GM12891 (cell line): ENCODE measurements at regions not wholly inside any gene's neighbourhood (a gene's known extent, or its start where the extent isn't known, plus 50 kb on each side); places are given as distances from the start of the nearest gene placed in this dataset.

ENCODE experiments used
- DNase-seq: peaks from one replicate; pipeline ENCODE4 v3.0.0; 2011; ENCODE audit warnings: low spot score; ENCODE audit not compliant: insufficient read length
- FAIRE-seq: peaks from 2 replicates; lab custom pipeline; 2011; peaks lifted over from hg19 to GRCh38; lab: Jason Lieb, UNC
- PAX5 ChIP-seq: IDR thresholded peaks from 2 replicates; pipeline ENCODE4 v1.6.1; 2011; ENCODE audit warnings: low read length, moderate library complexity, mild to moderate bottlenecking; ENCODE audit not compliant: insufficient read depth, severe bottlenecking
- POLR2A ChIP-seq: IDR thresholded peaks from 2 replicates; pipeline ENCODE4 v1.6.1; 2011; ENCODE audit warnings: low read depth, low read length, control low read depth
- POLR2AphosphoS5 ChIP-seq: IDR thresholded peaks from 2 replicates; pipeline ENCODE4 v1.6.1; 2011; ENCODE audit warnings: low read depth, low read length, control low read depth
- POU2F2 ChIP-seq: IDR thresholded peaks from 2 replicates; pipeline ENCODE4 v1.6.1; 2011; ENCODE audit warnings: low read depth, mild to moderate bottlenecking, control low read depth, low read length, moderate library complexity
- SPI1 ChIP-seq: IDR thresholded peaks from 2 replicates; pipeline ENCODE4 v1.6.1; 2011; ENCODE audit warnings: low read depth, low read length, control low read depth
- TAF1 ChIP-seq: IDR thresholded peaks from 2 replicates; pipeline ENCODE4 v1.6.1; 2011; ENCODE audit warnings: low read depth, low read length, control low read depth

DNA sequence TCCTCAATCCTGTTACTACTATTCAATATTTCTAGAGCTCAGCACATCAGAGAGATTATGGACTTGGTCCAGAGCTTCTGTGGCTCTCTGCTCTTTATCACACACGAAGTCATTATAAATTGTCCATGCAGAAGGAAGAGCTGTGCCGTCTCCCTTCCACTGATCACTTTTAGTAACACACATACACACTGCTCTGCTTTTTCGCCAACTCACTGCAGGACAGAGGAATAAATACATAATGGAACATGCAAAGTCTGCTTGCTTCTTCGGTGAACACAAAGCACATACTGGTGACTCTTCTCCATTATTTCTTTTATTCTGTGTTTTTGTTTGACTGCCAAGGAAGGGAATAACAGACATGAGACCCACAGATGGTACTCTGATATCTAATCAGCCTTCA is 1000.0 kb upstream of the TENM4 start:
- no peak for FAIRE-seq
- TF ChIP-seq POLR2AphosphoS5 (no peak), SPI1 (no peak), POU2F2 (no peak), POLR2A (no peak), TAF1 (no peak), PAX5 (no peak)

DNA sequence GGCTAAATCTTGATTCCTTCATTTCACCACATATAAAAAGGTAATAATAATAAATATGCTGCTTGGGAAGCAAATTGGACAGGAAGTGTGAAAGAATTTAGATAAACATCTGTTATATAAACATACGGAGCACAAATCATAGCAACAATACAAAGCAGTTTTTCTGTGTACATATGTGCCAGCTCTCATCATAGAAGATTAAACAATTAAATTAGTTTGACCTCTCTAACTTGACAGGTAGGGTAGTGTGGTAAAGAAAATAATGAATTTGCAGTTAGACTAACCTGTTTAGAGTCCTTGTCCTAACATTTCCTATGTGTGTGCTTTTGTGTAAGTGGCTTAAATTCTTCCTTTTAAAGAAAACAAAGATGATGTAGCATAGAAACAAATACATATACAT is 995.7 kb upstream of the TENM4 start:
- FAIRE-seq: no peak
- no peak for TF ChIP-seq SPI1
- no peak for TF ChIP-seq POLR2AphosphoS5
- TF ChIP-seq POLR2A: no peak
- no peak for TF ChIP-seq POU2F2
- TF ChIP-seq TAF1: no peak
- TF ChIP-seq PAX5: no peak
- no peak for DNase-seq

More for the DNA sequence above, 1000.0 kb upstream of the TENM4 start:
- no peak for DNase-seq

DNA sequence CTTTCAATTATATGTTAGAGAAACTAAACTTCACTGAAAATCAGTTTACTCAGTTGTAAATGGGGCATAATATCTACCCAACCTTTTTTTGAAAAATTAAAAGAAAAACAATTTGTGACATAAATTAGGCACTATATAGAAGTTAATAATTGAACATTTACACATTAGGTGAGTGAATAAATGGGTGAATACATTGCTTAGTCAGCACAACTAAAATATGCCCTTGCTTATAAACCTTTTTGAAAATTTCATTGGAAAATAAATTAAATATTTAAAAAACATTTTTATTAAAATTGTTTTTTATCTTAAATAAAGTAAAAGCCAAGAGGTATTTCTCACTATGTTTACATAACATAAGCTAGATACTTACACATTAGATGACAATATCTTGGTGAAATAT is 994.5 kb upstream of the TENM4 start:
- FAIRE-seq (no peak), DNase-seq (no peak)
- TF ChIP-seq POLR2A: no peak
- TF ChIP-seq POLR2AphosphoS5: no peak
- TF ChIP-seq TAF1: no peak
- TF ChIP-seq SPI1: no peak
- TF ChIP-seq PAX5: no peak
- TF ChIP-seq POU2F2: no peak

- no peak for TF ChIP-seq PAX5
- TF ChIP-seq SPI1: no peak
- no peak for TF ChIP-seq TAF1
- no peak for TF ChIP-seq POLR2A
- TF ChIP-seq POLR2AphosphoS5: no peak
- no peak for TF ChIP-seq POU2F2
- no peak for FAIRE-seq
- DNase-seq: no peak
These were observed 991.2 kb upstream of the TENM4 start for GRCh38 chr11:80432057-80432456.

- FAIRE-seq (no peak), DNase-seq (no peak)
- TF ChIP-seq PAX5: no peak
- no peak for TF ChIP-seq POLR2A
- no peak for TF ChIP-seq POU2F2
- TF ChIP-seq POLR2AphosphoS5: no peak
- TF ChIP-seq SPI1: peak; percentile 24; the same call in 1 of the 2 replicates
- TF ChIP-seq TAF1: no peak
These were observed 983.3 kb upstream of the TENM4 start for GRCh38 chr11:80424012-80424695.

DNA sequence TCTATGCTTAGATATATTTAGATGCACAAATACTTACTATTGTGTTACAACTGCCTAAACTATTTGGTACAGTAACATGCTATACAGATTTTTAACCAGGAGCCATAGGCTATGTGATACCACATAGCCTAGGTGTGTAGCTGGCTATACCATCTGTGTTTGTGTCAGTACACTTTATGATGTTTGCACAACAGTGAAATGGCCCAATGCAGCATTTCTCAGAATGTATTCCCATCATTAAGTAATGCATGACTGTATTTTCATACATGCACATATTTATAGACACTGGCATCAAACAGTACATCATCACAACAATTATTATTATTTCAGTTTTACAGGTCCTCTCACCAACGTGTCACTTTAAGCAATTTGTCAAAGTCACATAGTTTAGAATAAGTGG is 979.5 kb upstream of the TENM4 start:
- DNase-seq (no peak), FAIRE-seq (no peak)

GRCh38 chr11:80417681-80418080 is 976.9 kb upstream of the TENM4 start:
- FAIRE-seq: no peak
- DNase-seq: no peak
- TF ChIP-seq POLR2AphosphoS5: no peak
- no peak for TF ChIP-seq PAX5

More for the DNA sequence above, 979.5 kb upstream of the TENM4 start:
- TF ChIP-seq POLR2A: no peak
- TF ChIP-seq TAF1: no peak
- no peak for TF ChIP-seq POLR2AphosphoS5
- no peak for TF ChIP-seq SPI1
- TF ChIP-seq POU2F2: no peak
- no peak for TF ChIP-seq PAX5

DNA sequence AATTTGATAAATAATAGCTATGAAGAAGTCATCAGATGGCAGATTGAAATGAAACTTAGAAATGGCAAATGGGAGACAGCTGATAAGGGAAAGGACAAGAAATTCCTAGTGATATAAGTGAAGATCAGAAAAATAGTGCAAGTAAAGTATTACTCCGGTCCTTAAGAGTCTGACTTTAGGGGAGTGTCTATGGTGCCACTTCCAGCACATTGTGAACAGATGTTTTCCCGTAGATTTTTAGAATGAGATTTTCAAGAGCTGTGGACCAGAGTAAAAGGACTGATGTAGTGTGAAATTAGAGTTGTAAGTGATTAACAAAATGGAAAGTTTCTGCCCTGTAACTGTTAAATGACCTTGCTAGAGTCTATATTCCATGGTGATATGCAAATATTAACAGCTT is 974.8 kb upstream of the TENM4 start:
- DNase-seq: no peak
- TF ChIP-seq POU2F2: no peak
- FAIRE-seq: no peak

- FAIRE-seq (no peak), DNase-seq (no peak)
- TF ChIP-seq POLR2AphosphoS5 (no peak), POLR2A (no peak), TAF1 (no peak), PAX5 (no peak), POU2F2 (no peak), SPI1 (no peak)
These were observed 973.6 kb upstream of the TENM4 start for GRCh38 chr11:80414181-80415165.

DNA sequence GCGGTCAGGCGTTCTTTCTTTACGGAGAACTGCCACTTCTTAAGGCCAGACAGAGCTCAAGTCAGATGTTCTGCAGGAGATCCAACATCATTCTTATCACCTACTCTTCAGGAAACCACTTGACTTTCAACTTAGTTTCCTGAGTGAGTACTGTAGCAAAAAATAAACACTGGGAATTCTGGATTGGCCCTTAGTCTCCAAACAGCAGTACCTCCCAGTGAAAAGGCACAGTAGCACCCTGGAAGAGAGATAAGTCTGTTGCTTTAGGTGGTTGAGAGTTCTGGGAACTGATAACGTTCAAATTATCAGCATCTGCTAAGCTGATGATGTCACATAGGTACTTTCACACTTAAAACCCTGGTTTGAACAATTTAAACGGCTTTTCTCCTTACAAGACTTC is 971.8 kb upstream of the TENM4 start:
- no peak for TF ChIP-seq PAX5
- no peak for FAIRE-seq
- no peak for DNase-seq
